ENCODE measurements at regions not wholly inside any gene's neighbourhood (a gene's known extent, or its start where the extent isn't known, plus 50 kb on each side); places are given as distances from the start of the nearest gene placed in this dataset.

DNA sequence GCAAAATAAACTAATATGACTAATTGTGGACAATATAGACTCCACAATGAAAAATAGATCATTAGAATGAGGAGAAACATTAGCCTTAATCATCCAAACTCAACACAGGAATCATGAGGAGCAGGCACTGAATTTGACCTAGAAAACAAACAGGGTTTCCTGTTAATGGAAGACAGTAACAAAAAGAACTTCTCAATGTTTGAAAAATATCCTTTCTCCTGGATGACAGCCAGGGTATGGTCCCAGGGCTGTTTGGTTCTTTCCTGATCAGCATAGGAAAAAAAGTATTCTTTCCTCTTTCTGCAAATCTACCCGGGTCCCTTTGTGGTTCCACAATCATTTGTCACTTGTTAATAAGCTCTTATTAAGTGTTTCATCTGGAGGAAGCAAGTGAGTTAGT lies 145.3 kb upstream of the SVIL start:
- TF ChIP-seq HDAC2 (IDR thresholded peaks at IDR 0.05) = no peak
- TF ChIP-seq, protein P1, sequence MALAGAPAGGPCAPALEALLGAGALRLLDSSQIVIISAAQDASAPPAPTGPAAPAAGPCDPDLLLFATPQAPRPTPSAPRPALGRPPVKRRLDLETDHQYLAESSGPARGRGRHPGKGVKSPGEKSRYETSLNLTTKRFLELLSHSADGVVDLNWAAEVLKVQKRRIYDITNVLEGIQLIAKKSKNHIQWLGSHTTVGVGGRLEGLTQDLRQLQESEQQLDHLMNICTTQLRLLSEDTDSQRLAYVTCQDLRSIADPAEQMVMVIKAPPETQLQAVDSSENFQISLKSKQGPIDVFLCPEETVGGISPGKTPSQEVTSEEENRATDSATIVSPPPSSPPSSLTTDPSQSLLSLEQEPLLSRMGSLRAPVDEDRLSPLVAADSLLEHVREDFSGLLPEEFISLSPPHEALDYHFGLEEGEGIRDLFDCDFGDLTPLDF (CRISPR knock-in tag; IDR thresholded peaks at IDR 0.05) = no peak
- no peak for TF ChIP-seq HMG20A (CRISPR knock-in tag; conservative IDR thresholded peaks at IDR 0.05)
- TF ChIP-seq NR1H2 (CRISPR knock-in tag; IDR thresholded peaks at IDR 0.05) = no peak
- no peak for TF ChIP-seq TEAD4 (IDR thresholded peaks at IDR 0.05; ENCODE audit: low read length)
- no peak for TF ChIP-seq TEAD4 (CRISPR knock-in tag; IDR thresholded peaks at IDR 0.05; ENCODE audit: borderline replicate concordance)
- no peak for TF ChIP-seq ETV6 (IDR thresholded peaks at IDR 0.05; ENCODE audit: borderline replicate concordance in 1 of 2, low read depth in 2 of 2, low read length in 1 of 2)
- TF ChIP-seq ETV6 (CRISPR knock-in tag; IDR thresholded peaks at IDR 0.05; ENCODE audit: borderline replicate concordance) = no peak
- TF ChIP-seq EZH2 (IDR thresholded peaks at IDR 0.05; ENCODE audit: borderline replicate concordance, low read depth, low read length) = no peak
- TF ChIP-seq TAF1 (IDR thresholded peaks at IDR 0.05; ENCODE audit: control insufficient read depth, extremely low read depth, insufficient read depth, low read length, severe bottlenecking) = no peak
- no peak for TF ChIP-seq NFE2L1 (tag; IDR thresholded peaks at IDR 0.05; ENCODE audit: borderline replicate concordance, low read depth)
- TF ChIP-seq ZNF197 (CRISPR knock-in tag; IDR thresholded peaks at IDR 0.05; ENCODE audit: low read depth) = no peak
- no peak for TF ChIP-seq ZFP1 (CRISPR knock-in tag; IDR thresholded peaks at IDR 0.05)
- no peak for TF ChIP-seq POLR2AphosphoS5 (IDR thresholded peaks at IDR 0.05; ENCODE audit: control insufficient read depth, insufficient read depth, low read depth, low read length)

Data from K562 (cell line).